K562 (cell line): ENCODE measurements at regions not wholly inside any gene's neighbourhood (a gene's known extent, or its start where the extent isn't known, plus 50 kb on each side); places are given as distances from the start of the nearest gene placed in this dataset.

Source experiments
- BHLHE40 ChIP-seq: IDR thresholded peaks from 2 replicates; pipeline ENCODE4 v1.6.1; 2011; ENCODE audit warnings: low read length, improper control_type of control experiment
- BRCA1 ChIP-seq, 2 experiments: fragments of 450-650 bp in 1 of 2; sonication (generic) in 1 of 2; formaldehyde crosslinking in 1 of 2; IDR thresholded peaks; 2 replicates each; pipeline versions ENCODE4 v1.5.0 to v1.6.1; 2017 to 2020; ENCODE audit warnings: mild to moderate bottlenecking in 1 of 2, missing genetic modification reagents in 1 of 2
- CAMTA2 ChIP-seq: fragments of 250-450 bp; sonication (Bioruptor Pico); conservative IDR thresholded peaks from 2 replicates; pipeline ENCODE4 v1.5.1; 2022
- CHD2 ChIP-seq: IDR thresholded peaks from 2 replicates; pipeline ENCODE4 v1.6.1; 2011; ENCODE audit warnings: low read depth, low read length
- EP400 ChIP-seq: fragments of 450-650 bp; IDR thresholded peaks from 2 replicates; pipeline ENCODE4 v1.6.1; 2017; ENCODE audit warnings: antibody characterized with exemption, mild to moderate bottlenecking, moderate library complexity
- FOSL1 ChIP-seq: fragments of 200-800 bp; sonication (Bioruptor generic); conservative IDR thresholded peaks from 2 replicates; pipeline ENCODE4 v1.6.1; 2016; ENCODE audit warnings: missing genetic modification characterization, missing compliant biosample characterization
- GABPB2 ChIP-seq: fragments of 250-450 bp; sonication (Bioruptor Pico); conservative IDR thresholded peaks from 2 replicates; pipeline ENCODE4 v1.5.1; 2021; ENCODE audit warnings: mild to moderate bottlenecking
- HDGF ChIP-seq: fragments of 450-650 bp; IDR thresholded peaks from 2 replicates; pipeline ENCODE4 v1.6.1; 2016
- JUN ChIP-seq, 2 experiments: sonication (generic) in 1 of 2; formaldehyde crosslinking in 1 of 2; IDR thresholded peaks; 2 replicates each; pipeline versions ENCODE4 v1.6.1 to v1.8.0; 2012 to 2022; ENCODE audit warnings: borderline replicate concordance in 2 of 2, mild to moderate bottlenecking in 2 of 2, improper control_type of control experiment in 1 of 2, low read depth in 1 of 2, low read length in 1 of 2, missing genetic modification reagents in 1 of 2
- NFATC3 ChIP-seq: fragments of 450-650 bp; IDR thresholded peaks from 2 replicates; pipeline ENCODE4 v1.6.1; 2017; ENCODE audit warnings: mild to moderate bottlenecking
- PHTF2 ChIP-seq: fragments of 250-450 bp; sonication (Bioruptor Pico); IDR thresholded peaks from 2 replicates; pipeline ENCODE4 v1.5.0; 2021; ENCODE audit warnings: mild to moderate bottlenecking
- PTRF ChIP-seq: fragments of 450-650 bp; IDR thresholded peaks from 2 replicates; pipeline ENCODE4 v1.6.1; 2016; ENCODE audit warnings: mild to moderate bottlenecking, missing genetic modification characterization, missing compliant biosample characterization
- PYGO2 ChIP-seq: fragments of 450-650 bp; IDR thresholded peaks from 2 replicates; pipeline ENCODE4 v1.6.1; 2016; ENCODE audit warnings: mild to moderate bottlenecking, missing genetic modification characterization, moderate library complexity, missing compliant biosample characterization
- RFX5 ChIP-seq: IDR thresholded peaks from 2 replicates; pipeline ENCODE4 v1.6.1; 2011; ENCODE audit warnings: low read depth, mild to moderate bottlenecking, improper control_type of control experiment, low read length
- SMARCA4 ChIP-seq: fragments of 450-650 bp; IDR thresholded peaks from 2 replicates; pipeline ENCODE4 v1.6.1; 2016
- SMARCE1 ChIP-seq: fragments of 450-650 bp; IDR thresholded peaks from 2 replicates; pipeline ENCODE4 v1.7.1; 2016; ENCODE audit warnings: mild to moderate bottlenecking
- SNRNP70 ChIP-seq: fragments of 200-400 bp; formaldehyde crosslinking; optimal IDR thresholded peaks from 2 replicates; pipeline ENCODE3; 2017; ENCODE audit warnings: low read depth, low read length
- STAT5A ChIP-seq: IDR thresholded peaks from 2 replicates; pipeline ENCODE4 v1.6.1; 2012; ENCODE audit warnings: low read length, inconsistent platforms, borderline replicate concordance
- ZC3H11A ChIP-seq: IDR thresholded peaks from 2 replicates; pipeline ENCODE4 v1.6.1; 2012; ENCODE audit warnings: low read depth, low read length, improper control_type of control experiment
- ZFP36 ChIP-seq: fragments of 150-350 bp; IDR thresholded peaks from 2 replicates; pipeline ENCODE4 v1.6.1; 2018; ENCODE audit warnings: low read length, low read depth; ENCODE audit not compliant: partially characterized antibody
- ZFPM2 ChIP-seq: fragments of 250-450 bp; sonication (Bioruptor Pico); IDR thresholded peaks from 2 replicates; pipeline ENCODE4 v1.5.1; 2022; ENCODE audit warnings: mild to moderate bottlenecking
- ZNF165 ChIP-seq: fragments of 250-450 bp; sonication (Bioruptor Pico); IDR thresholded peaks from 2 replicates; pipeline ENCODE4 v1.4.0; 2020; ENCODE audit warnings: borderline replicate concordance
- ZNF316 ChIP-seq: fragments of 450-650 bp; IDR thresholded peaks from 2 replicates; pipeline ENCODE4 v1.6.1; 2016
- ZNF445 ChIP-seq: fragments of 250-450 bp; sonication (Bioruptor Pico); IDR thresholded peaks from 2 replicates; pipeline ENCODE4 v1.4.0; 2020; ENCODE audit warnings: low read depth, mild to moderate bottlenecking, moderate library complexity
- ZNF583 ChIP-seq: fragments of 250-450 bp; sonication (Bioruptor Pico); IDR thresholded peaks from 2 replicates; pipeline ENCODE4 v1.4.0; 2020
- TF ChIP-seq, protein P1 (sequence below): sonication (generic); formaldehyde crosslinking; IDR thresholded peaks from 2 replicates; pipeline ENCODE4 v1.8.1; 2023; ENCODE audit warnings: missing genetic modification reagents, mild to moderate bottlenecking, borderline replicate concordance
- TF ChIP-seq, protein P2 (sequence below): fragments of 450-650 bp; conservative IDR thresholded peaks from 2 replicates; pipeline ENCODE4 v1.6.1; 2016; ENCODE audit warnings: missing genetic modification characterization, low read depth, mild to moderate bottlenecking, control low read depth, missing compliant biosample characterization

DNA sequence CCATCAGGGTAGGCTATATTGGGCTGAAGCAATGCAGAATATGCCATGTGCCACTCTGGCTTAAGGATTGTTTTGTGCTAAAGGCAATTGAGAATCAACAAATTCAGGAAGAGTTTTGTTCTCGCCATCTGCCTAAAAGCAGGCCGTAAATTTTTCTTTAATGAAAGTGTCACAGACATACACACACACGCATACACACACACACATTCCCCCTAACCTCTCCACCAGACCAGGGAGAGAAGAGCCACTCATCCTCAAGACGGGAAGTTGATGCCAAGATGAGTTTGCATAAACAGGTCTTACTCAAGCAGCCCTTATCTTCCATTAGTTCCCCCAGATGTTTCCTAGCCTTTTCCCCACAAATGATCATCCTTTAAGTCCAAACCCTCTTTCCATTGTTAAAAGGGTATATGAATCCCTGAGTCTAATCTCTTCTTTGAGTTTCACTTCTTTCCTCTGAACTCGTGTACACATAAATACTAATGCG lies 59.6 kb upstream of the TRIM24 start (continued):
- TF ChIP-seq, protein P1, sequence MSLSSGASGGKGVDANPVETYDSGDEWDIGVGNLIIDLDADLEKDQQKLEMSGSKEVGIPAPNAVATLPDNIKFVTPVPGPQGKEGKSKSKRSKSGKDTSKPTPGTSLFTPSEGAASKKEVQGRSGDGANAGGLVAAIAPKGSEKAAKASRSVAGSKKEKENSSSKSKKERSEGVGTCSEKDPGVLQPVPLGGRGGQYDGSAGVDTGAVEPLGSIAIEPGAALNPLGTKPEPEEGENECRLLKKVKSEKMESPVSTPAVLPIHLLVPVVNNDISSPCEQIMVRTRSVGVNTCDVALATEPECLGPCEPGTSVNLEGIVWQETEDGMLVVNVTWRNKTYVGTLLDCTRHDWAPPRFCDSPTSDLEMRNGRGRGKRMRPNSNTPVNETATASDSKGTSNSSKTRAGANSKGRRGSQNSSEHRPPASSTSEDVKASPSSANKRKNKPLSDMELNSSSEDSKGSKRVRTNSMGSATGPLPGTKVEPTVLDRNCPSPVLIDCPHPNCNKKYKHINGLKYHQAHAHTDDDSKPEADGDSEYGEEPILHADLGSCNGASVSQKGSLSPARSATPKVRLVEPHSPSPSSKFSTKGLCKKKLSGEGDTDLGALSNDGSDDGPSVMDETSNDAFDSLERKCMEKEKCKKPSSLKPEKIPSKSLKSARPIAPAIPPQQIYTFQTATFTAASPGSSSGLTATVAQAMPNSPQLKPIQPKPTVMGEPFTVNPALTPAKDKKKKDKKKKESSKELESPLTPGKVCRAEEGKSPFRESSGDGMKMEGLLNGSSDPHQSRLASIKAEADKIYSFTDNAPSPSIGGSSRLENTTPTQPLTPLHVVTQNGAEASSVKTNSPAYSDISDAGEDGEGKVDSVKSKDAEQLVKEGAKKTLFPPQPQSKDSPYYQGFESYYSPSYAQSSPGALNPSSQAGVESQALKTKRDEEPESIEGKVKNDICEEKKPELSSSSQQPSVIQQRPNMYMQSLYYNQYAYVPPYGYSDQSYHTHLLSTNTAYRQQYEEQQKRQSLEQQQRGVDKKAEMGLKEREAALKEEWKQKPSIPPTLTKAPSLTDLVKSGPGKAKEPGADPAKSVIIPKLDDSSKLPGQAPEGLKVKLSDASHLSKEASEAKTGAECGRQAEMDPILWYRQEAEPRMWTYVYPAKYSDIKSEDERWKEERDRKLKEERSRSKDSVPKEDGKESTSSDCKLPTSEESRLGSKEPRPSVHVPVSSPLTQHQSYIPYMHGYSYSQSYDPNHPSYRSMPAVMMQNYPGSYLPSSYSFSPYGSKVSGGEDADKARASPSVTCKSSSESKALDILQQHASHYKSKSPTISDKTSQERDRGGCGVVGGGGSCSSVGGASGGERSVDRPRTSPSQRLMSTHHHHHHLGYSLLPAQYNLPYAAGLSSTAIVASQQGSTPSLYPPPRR (CRISPR knock-in tag) = no peak
- TF ChIP-seq ZFP36 (no peak), SMARCA4 (peak; percentile 94), SMARCE1 (peak; percentile 86), BHLHE40 (no peak), RFX5 (no peak), ZNF165 (CRISPR knock-in tag) (no peak), ZC3H11A (no peak), ZNF445 (peak; percentile 74; the same call in 1 of the 2 replicates), PYGO2 (no peak), JUN (IDR thresholded peaks at IDR 0.05; ENCODE audit: borderline replicate concordance, low read depth, low read length) (no peak), JUN (CRISPR knock-in tag; IDR thresholded peaks at IDR 0.05; ENCODE audit: borderline replicate concordance) (no peak), EP400 (peak; percentile 47; the same call in 1 of the 2 replicates), PTRF (no peak), GABPB2 (CRISPR knock-in tag) (no peak), CAMTA2 (no peak), STAT5A (no peak), ZNF583 (CRISPR knock-in tag) (0 out of 2 replicates have a peak, but pooled peaks have one; percentile 14), NFATC3 (no peak; the same call in 1 of the 2 replicates), ZNF316 (peak; percentile 95), HDGF (peak; percentile 63; the same call in 1 of the 2 replicates), CHD2 (no peak), ZFPM2 (CRISPR knock-in tag) (no peak), SNRNP70 (no peak), BRCA1 (IDR thresholded peaks at IDR 0.05) (no peak), BRCA1 (CRISPR knock-in tag; IDR thresholded peaks at IDR 0.05) (no peak), FOSL1 (peak; percentile 34; the same call in 1 of the 2 replicates), PHTF2 (no peak)
- TF ChIP-seq, protein P2, sequence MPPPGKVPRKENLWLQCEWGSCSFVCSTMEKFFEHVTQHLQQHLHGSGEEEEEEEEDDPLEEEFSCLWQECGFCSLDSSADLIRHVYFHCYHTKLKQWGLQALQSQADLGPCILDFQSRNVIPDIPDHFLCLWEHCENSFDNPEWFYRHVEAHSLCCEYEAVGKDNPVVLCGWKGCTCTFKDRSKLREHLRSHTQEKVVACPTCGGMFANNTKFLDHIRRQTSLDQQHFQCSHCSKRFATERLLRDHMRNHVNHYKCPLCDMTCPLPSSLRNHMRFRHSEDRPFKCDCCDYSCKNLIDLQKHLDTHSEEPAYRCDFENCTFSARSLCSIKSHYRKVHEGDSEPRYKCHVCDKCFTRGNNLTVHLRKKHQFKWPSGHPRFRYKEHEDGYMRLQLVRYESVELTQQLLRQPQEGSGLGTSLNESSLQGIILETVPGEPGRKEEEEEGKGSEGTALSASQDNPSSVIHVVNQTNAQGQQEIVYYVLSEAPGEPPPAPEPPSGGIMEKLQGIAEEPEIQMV (tag) = no peak
